Fibroblast of skin of right biceps (primary cell): ENCODE measurements at regions not wholly inside any gene's neighbourhood (a gene's known extent, or its start where the extent isn't known, plus 50 kb on each side); places are given as distances from the start of the nearest gene placed in this dataset.
"Not testable (repeated sequence)": the region's sequence is repeated elsewhere in the genome, so short reads cannot be mapped to it uniquely, and the experiment has no call there.

Experiments used
- DNase-seq: peaks from one replicate; pipeline ENCODE4 v3.0.0-alpha.2; 2013

DNA sequence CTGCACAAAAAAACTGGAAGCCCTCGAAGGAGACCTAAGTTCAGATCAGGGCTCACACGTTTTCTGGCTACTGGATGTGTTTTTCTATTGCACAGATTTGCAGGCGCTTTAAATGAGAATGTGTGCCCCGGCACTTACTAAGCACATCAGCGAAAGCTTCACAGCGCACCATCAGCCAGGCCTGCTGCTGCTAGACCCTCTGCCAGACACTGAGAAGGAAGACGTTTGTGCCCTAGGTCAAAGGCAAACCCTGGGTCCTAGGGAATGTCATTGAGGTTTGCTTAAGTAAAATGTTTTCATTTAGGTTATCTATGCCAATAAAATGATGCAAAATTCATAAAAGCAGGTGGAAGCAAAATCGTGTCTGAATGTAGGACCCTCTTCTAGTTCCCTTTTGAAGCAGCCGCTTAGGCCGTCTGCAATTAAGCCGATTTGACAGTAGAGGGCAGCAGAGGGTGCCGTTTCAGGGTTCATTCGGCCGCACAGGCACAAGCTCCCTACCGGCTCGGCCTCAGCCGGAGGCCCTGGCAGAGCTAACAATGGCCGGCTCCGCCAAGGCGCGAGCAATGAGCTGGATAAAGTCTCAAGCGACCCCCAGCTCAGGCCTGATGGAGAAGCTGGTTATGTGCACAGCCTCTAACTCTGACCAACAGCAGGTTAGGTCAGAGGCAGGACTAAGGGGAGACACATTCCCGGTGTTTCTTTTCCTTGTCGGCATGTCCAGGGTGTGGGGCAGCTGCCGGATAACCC lies 107.2 kb upstream of the FOXA2 start:
- peak; percentile 65 for DNase-seq

- DNase-seq: no peak
Measured at GRCh38 chr20:22692119-22692475, 107.7 kb upstream of the FOXA2 start.

DNA sequence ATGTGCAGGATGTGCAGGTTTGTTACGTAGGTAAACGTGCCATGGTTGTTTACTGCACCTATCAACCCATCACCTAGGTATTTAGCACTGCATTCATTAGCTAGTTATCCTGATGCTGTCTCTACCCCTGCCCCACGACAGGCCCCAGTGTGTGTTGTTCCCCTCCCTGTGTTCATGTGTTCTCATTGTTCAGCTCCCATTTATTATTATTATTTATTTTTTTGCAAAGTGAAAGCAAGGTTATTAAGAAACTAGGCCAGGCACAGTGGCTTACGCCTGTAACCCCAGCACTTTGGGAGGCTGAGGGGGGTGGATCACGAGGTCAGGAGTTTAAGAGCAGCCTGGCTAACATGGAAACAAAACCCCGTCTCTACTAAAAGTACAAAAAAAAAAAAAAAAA lies 108.2 kb upstream of the FOXA2 start:
- not testable (repeated sequence) for DNase-seq

- no peak for DNase-seq
Measured at GRCh38 chr20:22696759-22697158, 112.4 kb upstream of the FOXA2 start.

DNA sequence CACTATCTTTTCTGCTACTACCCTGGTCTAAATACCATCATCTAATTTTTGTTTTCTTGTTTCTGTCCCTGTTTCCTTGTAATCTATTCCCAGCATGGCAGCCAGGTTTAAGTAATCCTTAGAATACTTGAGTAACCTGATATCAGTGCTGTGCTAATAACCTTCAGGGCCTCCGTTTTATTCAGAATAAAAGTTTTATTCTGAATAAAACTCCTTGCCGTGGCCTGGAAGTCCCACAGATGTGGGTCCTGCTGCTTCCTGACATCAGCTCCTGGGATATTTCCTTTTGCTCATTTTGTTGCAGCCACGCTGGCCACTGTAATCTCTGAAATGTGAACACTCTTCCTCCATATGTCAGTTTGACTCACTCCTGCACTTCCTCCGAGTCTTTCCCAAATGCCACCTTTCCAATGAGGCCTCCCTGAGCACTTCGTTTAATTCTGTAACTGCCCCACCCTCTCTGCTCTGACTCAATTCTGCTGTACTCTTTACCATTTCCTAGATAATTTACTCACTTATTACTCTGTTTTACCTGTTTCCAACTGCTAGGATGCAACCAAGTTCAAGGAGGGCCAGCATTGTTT lies 114.0 kb upstream of the FOXA2 start:
- peak; percentile 15 for DNase-seq

- no peak for DNase-seq
Measured at GRCh38 chr20:22699396-22699795, 115.0 kb upstream of the FOXA2 start.

GRCh38 chr20:22700367-22700766 lies 116.0 kb upstream of the FOXA2 start:
- peak; percentile 70 for DNase-seq

GRCh38 chr20:22701679-22702308 lies 117.4 kb upstream of the FOXA2 start:
- DNase-seq: no peak

DNA sequence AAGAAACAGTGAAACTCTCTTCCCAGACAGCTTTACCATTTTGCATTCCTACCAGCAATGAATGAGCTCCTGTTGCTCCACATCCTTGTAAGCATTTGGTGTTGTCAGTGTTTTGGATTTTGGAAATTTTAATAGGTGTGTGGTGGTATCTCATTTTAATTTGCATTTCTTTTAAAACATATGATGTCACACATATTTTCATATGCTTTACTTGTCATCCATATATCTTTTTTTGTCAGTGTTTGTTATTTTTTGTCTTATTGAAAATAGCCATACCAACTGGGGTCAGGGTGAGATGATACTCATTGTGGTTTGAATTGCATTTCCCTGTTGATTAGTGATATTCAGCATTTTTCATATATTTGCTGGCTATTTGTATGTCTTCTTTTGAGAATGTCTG lies 119.5 kb upstream of the FOXA2 start:
- no peak for DNase-seq

DNA sequence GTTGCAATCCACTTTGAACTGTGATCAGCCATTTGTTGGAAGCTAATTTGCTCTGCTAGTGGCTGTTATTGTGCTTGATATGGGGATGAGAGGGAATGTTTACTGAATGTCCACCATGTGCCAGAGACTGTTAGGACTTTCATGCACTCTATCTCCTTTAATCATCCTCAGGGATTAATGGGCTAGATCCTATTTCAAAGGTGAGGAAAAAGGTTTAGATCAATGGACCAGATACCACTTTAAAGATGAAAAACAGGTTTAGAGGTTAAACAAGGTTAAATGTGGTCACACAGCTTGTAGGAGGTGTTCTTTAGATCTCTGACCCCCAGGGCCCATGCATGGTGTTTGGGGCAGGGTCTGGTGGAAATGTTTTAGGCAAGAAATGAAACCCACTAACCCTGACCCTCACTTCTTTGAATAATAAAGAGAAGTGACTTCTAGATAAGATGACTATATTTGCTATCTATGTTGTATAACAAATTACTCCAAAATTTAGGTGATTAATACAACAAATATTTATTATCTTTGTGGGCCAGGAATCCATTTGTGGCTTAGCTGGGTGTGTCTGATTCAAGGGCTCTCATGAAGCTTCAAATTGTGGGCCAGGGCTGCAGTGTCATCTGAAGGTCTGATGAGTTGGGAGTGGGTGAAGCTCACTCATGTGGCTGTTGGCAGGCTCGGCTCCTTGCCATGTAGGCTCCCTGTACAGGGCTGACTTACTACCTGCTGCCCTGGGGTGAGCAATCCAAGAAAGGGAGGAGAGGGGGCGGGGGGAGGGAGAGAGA lies 127.8 kb upstream of the FOXA2 start:
- DNase-seq: no peak

DNA sequence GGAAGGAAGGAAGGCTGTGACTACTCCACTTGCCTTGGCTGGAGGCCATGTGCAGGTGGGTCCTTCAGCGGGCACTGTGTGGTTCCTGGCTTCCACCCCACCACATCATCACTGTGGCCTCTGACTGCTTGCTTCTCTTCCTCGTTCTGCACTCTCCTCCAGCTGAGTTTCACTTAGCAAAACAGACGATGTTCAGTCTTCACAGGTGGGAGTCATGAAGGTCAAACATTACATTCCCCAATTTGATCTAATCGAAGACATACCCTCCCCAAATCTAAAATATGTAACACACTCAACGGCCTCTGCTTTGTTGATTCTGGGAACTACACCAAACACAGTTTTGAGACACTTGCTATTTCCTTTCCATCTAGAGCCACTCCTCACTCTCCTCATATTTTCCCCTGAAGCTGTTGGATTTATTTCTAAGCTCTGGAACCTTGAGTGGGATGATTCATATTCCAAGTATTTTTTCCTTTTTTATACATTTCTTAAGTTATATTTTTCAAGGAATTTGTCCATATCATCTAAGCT lies 132.5 kb upstream of the FOXA2 start:
- DNase-seq: peak; percentile 32

DNA sequence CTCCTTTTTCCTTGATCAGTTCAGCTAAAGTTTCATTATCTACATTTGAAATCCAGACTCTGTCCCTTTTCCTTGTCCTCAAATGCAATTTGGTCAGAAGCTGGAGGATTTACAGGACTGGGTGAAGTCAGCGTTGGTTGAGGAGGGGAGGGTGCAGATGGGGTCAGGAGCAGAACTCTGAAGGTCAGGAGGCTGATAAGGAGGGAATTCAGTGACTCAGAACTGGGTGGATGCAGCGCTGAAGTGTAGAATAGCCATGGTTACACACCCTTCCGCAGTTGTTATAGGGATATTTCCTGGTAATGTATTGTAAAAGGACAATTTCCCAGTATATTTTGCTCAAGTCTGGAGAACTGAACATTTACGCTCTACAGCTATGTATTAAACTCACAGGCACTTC lies 133.1 kb upstream of the FOXA2 start:
- no peak for DNase-seq

- DNase-seq: no peak
Measured at GRCh38 chr20:22719167-22719591, 134.8 kb upstream of the FOXA2 start.

DNA sequence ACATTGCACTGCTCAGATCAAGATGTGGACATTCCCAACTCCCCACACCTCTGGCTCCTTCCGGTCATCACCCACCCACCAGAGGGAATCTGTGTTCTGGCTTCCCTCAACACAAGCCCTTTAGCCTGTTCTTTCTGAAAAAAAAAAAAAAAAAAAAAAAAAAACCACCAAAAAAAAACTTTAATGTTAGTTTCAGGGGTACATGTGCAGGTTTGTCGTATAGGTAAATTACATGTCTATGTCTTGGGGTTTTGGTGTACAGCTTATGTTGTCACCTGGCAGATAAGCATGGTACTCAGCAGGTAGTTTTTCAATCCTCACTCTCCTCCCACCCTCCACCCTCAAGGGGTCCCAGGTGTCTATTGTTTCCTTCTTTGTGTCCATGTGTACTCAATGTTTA lies 135.8 kb upstream of the FOXA2 start:
- DNase-seq: no peak

- DNase-seq: no peak
Measured at GRCh38 chr20:22722811-22723210, 138.4 kb upstream of the FOXA2 start.

DNA sequence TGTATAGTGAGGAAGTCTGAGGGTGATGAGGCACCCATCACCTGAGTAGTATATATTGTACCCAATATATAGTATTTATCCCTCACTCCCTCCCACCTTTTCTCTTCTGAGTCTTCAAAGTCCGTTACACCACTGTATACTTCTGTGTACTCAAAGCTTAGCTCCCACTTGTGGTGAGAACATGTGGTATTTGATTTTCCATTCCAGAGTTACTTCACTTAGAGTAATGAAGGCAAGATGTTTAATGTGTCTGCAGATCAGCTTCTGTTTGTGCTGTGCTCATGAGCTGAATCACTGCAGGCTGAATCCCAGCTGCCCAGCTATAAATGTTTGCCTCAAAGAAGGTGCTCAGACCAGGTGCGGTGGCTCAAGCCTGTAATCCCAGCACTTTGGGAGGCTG lies 139.3 kb upstream of the FOXA2 start:
- peak; percentile 58 for DNase-seq

GRCh38 chr20:22728146-22728745 lies 143.9 kb upstream of the FOXA2 start:
- DNase-seq: no peak

GRCh38 chr20:22729180-22729579 lies 144.8 kb upstream of the FOXA2 start:
- DNase-seq: no peak

GRCh38 chr20:22729616-22730236 lies 145.4 kb upstream of the FOXA2 start:
- DNase-seq: no peak

- no peak for DNase-seq
Measured at GRCh38 chr20:22732751-22733150, 148.4 kb upstream of the FOXA2 start.

DNA sequence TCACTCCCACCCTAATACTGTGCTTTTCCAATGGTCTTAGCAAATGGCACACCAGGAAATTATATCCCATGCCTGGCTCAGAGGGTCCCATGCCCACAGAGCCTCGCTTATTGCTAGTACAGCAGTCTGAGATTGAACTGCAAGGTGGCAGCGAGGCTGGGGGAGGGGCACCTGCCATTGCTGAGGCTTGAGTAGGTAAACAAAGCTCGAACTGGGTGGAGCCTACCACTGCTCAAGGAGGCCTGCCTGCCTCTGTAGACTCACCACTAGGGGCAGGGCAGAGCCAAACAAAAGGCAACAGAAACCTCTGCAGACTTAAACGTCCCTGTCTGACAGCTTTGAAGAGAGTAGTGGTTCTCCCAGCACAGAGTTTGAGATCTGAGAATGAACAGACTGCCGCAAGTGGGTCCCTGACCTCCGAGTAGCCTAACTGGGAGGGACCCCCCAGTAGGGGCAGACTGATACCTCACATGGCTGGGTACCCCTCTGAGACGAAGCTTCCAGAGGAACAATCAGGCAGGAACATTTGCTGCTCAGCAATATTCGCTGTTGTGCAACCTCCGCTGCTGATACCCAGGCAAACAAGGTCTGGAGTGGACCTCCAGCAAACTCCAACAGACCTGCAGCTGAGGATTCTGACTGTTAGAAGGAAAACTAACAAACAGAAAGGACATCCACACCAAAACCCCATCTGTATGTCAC lies 150.7 kb upstream of the FOXA2 start:
- not testable (repeated sequence) for DNase-seq

DNA sequence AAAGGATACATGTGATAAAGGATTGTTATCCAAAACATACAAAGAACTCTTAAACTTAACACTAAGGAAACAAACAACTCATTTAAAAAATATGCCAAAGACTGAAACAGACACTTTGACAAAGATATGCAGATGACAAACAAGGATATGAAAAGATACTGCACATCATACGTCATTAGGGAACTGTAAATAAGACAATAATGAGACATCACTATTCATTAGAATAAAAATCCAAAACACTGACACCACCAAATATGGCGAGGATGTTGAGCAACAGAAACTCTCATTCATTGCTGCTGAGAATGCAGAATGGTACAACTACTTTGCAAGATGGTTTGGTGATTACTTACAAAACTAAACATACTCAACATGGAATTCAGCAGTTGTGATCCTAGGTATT lies 156.5 kb upstream of the FOXA2 start:
- DNase-seq: no peak
